Erythroblast (primary cell): ENCODE measurements at regions not wholly inside any gene's neighbourhood (a gene's known extent, or its start where the extent isn't known, plus 50 kb on each side); places are given as distances from the start of the nearest gene placed in this dataset.
"Not testable (repeated sequence)": the region's sequence is repeated elsewhere in the genome, so short reads cannot be mapped to it uniquely, and the experiment has no call there.

Source experiments
- DNase-seq, 2 experiments: peaks; one replicate each; lab custom pipeline; 2025; lab: John Stamatoyannopoulos, UW
- GATA1 ChIP-seq: IDR thresholded peaks from 2 replicates; pipeline ENCODE4 v1.6.1; 2011; ENCODE audit warnings: low read depth, mild to moderate bottlenecking, control low read depth, low read length, moderate library complexity
- POLR2A ChIP-seq: IDR thresholded peaks from 2 replicates; pipeline ENCODE4 v1.6.1; 2011; ENCODE audit warnings: mild to moderate bottlenecking, low read length

DNA sequence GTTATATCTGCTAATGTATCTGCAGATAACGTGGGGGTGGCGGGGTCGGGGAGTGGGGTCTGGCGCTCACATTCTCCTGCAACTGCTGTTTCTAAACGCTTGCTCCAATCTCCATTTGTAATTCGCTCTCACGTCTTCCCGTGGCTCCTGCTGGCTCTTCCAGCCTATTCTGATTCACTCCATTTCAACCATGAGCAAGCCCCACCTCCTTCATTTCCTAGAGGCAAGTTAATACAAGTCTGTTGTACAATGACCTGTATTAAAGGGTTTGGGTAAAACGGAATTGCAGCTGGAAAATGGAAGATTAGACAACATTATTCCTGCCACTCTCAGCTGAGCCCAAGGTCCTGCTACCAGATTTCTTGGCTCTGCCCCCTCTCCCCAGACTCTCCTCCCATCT lies 132.3 kb downstream of the CSNK2A3 start:
- no peak for DNase-seq
- TF ChIP-seq GATA1 (no peak), POLR2A (no peak)

DNA sequence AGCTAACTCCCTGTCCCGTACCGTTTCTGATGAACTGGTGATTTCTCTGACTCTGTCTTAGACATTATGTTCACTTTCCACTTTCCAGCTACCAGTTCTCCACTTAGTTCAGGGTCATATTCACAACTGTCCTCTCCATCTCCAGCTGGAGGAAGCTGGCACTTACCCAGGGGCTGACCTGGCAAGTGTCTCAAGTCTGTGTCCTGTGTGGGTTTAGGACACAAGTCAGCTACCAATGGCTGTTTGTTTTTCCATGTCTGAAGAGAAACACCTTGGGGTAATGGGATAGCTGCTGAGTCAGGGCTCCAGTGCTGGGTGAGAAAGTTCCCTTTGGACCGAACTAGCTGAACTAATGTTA lies 134.4 kb downstream of the CSNK2A3 start:
- TF ChIP-seq GATA1 = no peak
- TF ChIP-seq POLR2A = no peak
- no peak for DNase-seq

DNA sequence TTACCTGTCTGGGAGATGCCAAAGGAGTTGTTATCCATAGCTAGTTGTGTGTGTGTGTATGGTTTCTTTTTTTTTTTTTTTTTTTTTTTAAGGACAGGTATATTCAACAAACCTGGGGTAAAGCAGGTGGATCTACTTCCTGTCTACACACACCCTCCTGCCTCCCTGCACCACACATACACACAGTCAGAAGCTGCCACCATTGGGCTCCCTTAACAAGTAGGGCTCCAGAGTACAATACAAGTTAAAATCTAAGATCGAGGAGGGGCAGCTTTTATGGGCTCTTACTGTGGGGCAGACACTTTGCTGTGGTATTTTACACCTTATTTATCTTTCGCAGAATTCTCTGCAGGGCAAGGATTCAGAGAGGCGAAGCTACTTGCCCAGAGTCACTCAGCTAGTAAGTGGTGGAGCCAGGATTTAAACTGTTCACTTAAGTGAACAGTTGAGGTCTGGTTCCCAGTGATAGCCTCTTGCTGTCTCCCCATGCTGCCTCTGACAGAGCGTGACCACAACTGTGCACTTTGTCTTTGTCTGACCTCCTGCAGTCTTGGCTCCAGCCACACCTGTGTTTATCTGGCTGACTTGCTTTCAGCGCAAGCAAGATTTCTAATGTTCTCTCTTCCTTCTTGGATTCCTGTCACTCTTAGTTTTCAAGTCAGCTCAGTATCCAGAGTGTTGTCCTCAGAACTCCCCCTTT lies 135.0 kb downstream of the CSNK2A3 start:
- TF ChIP-seq GATA1 = no peak
- TF ChIP-seq POLR2A = no peak
- DNase-seq = no peak

DNA sequence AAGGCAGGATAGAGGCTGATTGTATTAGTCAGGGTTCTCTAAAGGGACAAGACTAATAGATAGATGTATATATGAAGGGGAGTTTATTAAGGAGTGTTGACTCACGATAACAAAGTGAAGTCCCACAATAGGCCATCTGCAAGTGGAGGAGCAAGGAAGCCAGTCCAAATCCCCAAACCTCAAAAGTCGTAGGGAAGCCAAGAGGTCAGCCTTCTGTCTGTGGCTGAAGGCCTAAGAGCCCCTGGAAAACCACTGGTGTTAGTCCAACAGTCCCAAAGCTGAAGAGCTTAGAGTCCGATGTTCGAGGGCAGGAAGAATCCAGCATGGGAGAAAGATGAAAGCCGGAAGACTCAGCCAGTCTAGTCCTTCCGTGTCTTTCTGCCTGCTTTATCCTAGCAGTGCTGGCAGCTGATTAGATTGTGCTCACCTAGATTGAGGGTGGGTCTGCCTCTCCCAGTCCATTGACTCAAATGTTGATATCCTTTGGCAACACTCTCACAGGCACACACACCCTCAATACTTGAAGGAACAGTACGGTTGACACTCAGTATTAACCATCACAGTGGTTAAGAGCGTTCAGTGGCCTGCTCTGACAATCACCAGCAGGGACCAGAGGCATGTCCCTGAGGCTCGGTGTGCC lies 135.6 kb downstream of the CSNK2A3 start:
- DNase-seq = no peak
- TF ChIP-seq POLR2A = no peak

DNA sequence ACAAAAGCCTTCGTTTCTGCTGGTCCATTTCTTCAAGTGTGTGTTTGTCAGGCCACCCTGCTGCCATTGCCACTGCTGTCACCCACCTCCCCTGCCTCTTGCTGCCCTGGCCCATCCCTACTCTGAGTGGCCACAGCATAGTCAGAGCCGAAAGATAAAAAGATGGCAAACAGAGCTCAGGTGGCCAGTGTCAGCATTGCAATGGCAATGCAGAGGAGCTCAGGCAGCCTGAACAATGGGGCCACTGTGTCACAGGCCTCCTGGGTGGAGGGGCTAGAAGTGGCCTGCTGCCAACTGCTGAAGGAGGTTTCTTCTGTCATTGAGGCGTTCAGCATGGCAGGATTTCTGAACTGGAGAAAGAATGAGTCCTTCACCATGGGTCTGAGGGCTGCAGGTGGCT lies 137.1 kb downstream of the CSNK2A3 start:
- no peak for DNase-seq
- no peak for TF ChIP-seq GATA1
- TF ChIP-seq POLR2A = no peak

DNA sequence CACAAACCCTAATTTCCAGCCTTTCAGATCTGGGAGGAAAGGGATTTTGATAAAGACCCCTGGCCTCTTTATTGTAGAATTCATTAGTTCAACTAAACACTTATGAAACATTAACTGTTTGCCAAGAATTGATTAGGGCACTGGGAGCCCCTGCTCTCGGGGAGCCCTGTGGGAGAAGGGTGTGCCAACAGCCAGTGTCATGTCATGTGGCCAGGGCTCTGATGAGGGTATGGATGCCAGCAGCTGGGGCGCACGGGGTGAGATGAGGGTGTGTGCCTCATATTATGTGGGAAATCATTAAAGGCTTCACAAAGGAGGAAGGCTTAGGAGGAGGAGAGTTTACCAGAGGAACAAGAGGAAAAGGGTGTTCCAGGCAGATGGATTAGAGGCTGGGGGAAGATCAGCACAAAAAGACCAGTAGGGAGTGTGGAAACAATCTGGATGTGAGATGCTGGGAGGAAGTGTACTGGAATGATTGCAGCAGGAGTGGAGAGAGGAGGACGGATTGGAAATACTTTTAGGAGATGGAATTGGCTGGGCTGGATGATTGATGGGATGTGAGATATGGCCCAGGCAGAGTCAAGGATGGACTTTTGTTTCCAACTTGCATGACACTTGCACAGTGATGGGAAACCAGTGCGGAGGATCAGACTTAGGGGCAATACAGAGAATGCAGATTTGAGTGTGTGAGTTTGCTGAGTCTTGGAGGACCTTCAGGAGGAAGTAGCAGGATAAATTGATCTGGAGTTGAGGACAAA lies 137.8 kb downstream of the CSNK2A3 start:
- DNase-seq = no peak
- TF ChIP-seq POLR2A (no peak), GATA1 (no peak)

DNA sequence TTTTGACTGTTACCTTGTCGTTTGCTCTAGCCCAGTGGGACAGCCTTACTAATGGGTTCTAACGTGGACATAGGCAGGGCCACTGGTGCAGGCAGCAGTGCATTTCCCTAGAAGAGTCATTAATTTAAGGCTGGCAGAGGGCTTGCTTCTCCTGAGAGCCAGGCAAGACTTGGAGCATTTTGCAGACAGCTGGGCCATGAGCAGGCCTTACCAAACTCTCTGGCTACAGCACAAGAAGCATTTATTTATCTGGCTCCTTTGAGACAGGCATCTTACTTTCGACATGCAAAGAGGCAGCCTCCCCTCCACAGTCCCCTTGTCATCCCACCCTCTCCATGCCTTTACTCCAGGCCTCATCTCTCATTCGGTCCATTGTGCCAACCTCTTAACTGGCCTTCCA lies 139.9 kb downstream of the CSNK2A3 start:
- no peak for TF ChIP-seq GATA1
- no peak for TF ChIP-seq POLR2A
- no peak for DNase-seq

DNA sequence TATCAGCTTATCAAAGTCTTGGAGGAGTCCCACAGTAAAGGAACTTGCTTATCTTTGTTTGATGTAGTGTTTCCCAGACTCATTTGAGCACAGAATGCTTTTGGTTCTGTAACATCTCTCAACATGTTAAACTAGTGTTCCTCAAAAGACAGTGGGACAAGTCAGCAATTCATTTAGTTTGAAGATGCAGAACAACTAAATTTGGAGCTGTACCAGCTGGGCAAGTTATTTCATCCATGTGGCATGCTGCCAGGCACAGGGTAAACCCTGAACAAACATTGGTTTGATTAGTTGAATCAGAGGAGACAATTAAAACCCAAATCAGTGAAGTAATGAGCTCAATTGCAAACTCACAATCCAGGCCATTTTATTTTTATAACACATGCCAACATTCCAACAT lies 141.2 kb downstream of the CSNK2A3 start:
- DNase-seq = no peak
- TF ChIP-seq GATA1 = no peak
- no peak for TF ChIP-seq POLR2A

DNA sequence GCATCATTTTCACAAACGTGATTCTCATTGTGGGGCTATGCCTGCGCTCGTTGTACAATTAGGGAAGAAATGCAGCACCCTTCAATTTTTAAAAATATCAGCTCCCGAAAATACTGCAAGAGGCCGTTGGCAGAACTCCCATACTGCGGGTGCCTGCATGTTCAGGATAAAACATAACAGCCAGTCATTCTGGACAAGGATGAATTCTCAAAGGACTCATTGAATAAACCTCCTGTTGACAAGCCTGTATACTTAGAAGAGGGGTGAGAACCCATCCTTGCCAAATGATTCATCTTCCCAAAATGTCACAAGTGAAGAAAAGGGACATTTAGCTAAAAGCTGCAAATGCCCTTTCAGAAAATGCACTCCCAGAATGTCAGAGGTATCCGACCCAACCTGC lies 141.9 kb downstream of the CSNK2A3 start:
- DNase-seq = no peak
- no peak for TF ChIP-seq GATA1
- no peak for TF ChIP-seq POLR2A

DNA sequence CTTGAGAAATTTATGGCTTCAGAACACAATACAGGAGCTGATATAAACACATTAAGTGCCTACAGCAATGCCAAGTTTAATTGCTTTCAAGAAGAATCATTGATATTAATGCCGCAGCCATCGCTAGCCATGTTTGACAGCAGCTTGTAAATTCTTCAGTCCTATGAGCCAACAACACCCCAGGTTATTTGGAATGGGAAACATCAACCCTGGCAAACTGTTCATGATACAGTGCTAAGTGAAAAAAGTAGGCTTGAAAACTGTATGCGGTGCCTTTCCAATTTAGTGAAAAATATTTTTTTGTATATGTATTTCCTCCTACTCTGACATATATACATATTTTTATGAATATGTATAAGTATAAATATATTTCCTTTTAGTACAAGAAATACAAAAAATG lies 142.6 kb downstream of the CSNK2A3 start:
- no peak for DNase-seq
- TF ChIP-seq GATA1 (no peak), POLR2A (no peak)

DNA sequence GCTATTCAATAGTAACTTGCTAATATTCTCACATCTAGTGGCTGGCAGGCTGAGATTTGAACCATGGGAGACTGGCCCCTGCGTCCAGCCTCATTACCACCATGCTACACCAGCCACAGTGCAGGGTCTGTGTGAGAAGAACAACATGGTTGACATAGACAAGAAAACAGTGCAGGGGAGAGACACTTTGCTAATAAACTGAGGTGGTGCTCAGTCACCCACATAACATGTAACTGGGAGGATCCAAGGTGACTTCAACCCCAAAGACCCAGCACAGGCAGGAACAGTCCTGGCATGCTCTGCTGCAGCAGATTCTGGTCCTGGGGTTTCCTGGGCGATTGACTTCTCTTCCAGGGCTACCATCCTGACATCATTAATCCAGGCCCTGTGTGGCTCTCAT lies 143.1 kb downstream of the CSNK2A3 start:
- no peak for TF ChIP-seq GATA1
- TF ChIP-seq POLR2A = no peak
- no peak for DNase-seq

DNA sequence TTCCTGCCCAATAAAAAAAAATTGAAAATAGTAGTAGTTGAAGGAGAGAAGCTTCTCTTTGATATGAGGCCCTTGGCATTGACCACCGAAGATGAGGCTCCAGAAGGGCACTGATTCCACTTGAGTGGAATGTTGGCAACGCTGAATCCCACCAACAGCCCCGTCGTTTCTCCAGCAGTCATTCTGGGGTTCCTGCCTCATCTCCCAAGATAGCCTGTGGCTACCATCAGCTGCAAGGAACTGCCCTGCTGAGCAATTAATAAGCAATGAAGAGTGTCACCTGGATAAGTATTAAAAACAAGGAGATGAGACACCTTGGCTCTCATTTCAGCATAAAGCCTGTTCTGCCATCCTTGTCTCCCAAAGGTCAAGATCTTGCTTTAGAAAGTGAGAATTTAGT lies 144.1 kb downstream of the CSNK2A3 start:
- DNase-seq = no peak
- TF ChIP-seq POLR2A = no peak

DNA sequence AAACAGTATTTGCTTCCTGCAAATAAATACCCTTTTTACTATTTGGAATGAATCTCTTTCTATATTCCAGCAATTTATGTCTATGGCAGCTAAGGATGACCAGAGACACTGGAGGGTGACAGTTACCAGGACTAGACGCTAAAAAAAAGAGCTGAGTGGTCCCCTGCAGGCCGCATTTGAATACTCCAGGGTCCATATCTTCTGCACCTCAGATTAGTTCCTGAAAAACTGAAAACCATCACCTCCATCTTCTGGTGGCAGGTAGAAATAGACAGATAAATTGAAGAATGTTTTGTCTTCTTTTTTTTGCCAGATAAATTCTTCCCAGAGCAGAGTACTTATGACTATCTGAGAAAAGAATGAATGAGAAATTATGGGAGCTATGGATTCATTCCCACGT lies 145.6 kb downstream of the CSNK2A3 start:
- no peak for TF ChIP-seq GATA1
- no peak for TF ChIP-seq POLR2A
- no peak for DNase-seq

DNA sequence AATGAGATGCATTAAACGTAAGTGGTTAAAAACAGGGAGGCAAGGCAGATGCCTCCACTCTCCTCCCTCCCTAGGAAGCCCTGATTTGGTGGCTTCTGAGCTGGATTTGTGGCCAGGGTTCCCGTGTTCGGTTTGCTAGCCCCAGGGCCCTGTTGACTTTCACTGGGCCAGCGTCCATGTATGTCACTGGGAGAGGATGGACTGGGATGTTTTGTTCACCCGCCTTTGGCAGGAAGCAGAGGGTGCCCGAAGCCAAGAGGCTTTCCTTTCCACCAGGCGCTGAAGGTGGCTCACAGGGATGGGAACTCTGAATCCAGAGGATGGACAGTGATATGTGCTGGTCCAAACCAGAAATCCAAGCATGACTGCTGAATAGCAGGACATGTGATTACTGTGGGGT lies 146.6 kb downstream of the CSNK2A3 start:
- TF ChIP-seq GATA1 (no peak), POLR2A (no peak)
- DNase-seq = no peak

DNA sequence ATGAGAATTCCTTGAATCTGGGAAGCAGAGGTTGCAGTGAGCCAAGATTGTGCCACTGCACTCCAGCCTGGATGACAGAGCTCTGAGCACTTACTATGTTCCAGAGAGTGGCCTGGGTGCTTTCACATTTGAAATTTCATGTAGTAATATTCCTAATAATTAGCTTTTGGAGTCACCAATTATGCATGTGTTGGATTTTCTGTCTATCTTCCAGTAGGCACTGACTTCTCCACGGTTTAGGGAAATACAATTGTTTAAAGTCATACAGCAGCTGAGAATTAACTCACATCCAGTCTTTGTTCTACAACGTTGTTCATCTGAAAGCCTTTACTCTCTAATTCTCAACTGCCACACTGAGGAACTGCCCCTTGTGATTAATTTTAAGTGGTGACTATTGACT lies 150.2 kb downstream of the CSNK2A3 start:
- DNase-seq = no peak
- TF ChIP-seq GATA1 = no peak
- no peak for TF ChIP-seq POLR2A

DNA sequence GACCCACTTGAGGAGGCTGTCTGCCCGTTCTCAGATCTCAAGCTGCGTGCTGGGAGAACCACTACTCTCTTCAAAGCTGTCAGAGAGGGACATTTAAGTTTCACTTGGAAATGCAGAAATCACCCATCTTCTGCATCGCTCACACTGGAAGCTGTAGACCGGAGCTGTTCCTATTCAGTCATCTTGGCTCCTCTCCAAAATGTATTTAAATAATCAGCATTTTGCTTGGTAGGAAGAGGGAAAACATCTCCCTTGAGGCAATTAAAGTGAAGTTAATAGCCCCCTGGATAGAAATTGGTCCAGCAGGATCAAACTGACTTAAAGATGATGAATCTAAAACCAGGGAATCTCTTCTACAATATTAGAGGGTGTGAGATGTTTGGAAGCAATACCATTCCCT lies 151.7 kb downstream of the CSNK2A3 start:
- DNase-seq = not testable (repeated sequence)
